Hepatocyte (in vitro differentiated cells): ENCODE measurements at regions not wholly inside any gene's neighbourhood (a gene's known extent, or its start where the extent isn't known, plus 50 kb on each side); places are given as distances from the start of the nearest gene placed in this dataset.

Source experiments
- DNase-seq: peaks from one replicate; pipeline ENCODE4 v3.0.0-alpha.2; 2016; ENCODE audit warnings: low spot score
- H2AFZ ChIP-seq: fragments of 200-600 bp; sonication (generic); 2 replicates; pipeline ENCODE4 v1.6.0; 2016; ENCODE audit warnings: antibody characterized with exemption, mild to moderate bottlenecking
- H3K27ac ChIP-seq: fragments of 200-600 bp; sonication (generic); 2 replicates; pipeline ENCODE4 v1.5.1; 2016; ENCODE audit warnings: mild to moderate bottlenecking
- H3K27me3 ChIP-seq: fragments of 200-600 bp; sonication (generic); 2 replicates; pipeline ENCODE4 v1.6.1; 2016
- H3K36me3 ChIP-seq: fragments of 200-600 bp; sonication (generic); replicated peaks from 2 replicates; pipeline ENCODE4 v1.5.1; 2016; ENCODE audit warnings: low read depth; ENCODE audit not compliant: insufficient read depth
- H3K4me1 ChIP-seq: fragments of 200-600 bp; sonication (generic); 2 replicates; pipeline ENCODE4 v1.5.1; 2016; ENCODE audit warnings: mild to moderate bottlenecking, moderate library complexity; ENCODE audit not compliant: insufficient read depth
- H3K4me2 ChIP-seq: fragments of 200-600 bp; sonication (generic); 2 replicates; pipeline ENCODE4 v1.6.0; 2016
- H3K4me3 ChIP-seq: fragments of 200-600 bp; sonication (generic); 2 replicates; pipeline ENCODE4 v1.5.1; 2016; ENCODE audit warnings: mild to moderate bottlenecking
- H3K79me2 ChIP-seq: fragments of 200-600 bp; sonication (generic); 2 replicates; pipeline ENCODE4 v1.6.0; 2017; ENCODE audit warnings: mild to moderate bottlenecking
- H3K9me2 ChIP-seq: fragments of 200-600 bp; sonication (generic); replicated peaks from 2 replicates; pipeline ENCODE4 v1.6.0; 2017; ENCODE audit warnings: mild to moderate bottlenecking; ENCODE audit not compliant: insufficient read depth
- H3K9me3 ChIP-seq: fragments of 200-600 bp; sonication (generic); 2 replicates; pipeline ENCODE4 v1.5.1; 2016; ENCODE audit warnings: low read depth, mild to moderate bottlenecking
- H4K20me1 ChIP-seq: fragments of 200-600 bp; sonication (generic); 2 replicates; pipeline ENCODE4 v1.6.0; 2016; ENCODE audit warnings: mild to moderate bottlenecking; ENCODE audit not compliant: insufficient read depth, poor library complexity, severe bottlenecking
- EZH2 ChIP-seq: fragments of 200-600 bp; sonication (generic); IDR thresholded peaks from 2 replicates; pipeline ENCODE4 v1.6.1; 2016; ENCODE audit warnings: antibody characterized with exemption, mild to moderate bottlenecking, borderline replicate concordance
- EZH2phosphoT487 ChIP-seq: fragments of 200-600 bp; sonication (generic); IDR thresholded peaks from one replicate; pipeline ENCODE4 v1.6.1; 2018; ENCODE audit warnings: antibody characterized with exemption, mild to moderate bottlenecking, low read depth, moderate library complexity; ENCODE audit not compliant: unreplicated experiment, severe bottlenecking
- WGBS: methylation state at CpG from one replicate; pipeline ENCODE4 v1.1.6; 2016; ENCODE audit warnings: low lambda C conversion rate; ENCODE audit errors: missing lambda C conversion rate; 5-methylcytosine and 5-hydroxymethylcytosine counted together
- TF ChIP-seq, protein P1 (sequence below): fragments of 200-600 bp; sonication (generic); IDR thresholded peaks from 2 replicates; pipeline ENCODE4 v1.5.1; 2016; ENCODE audit warnings: antibody characterized with exemption, mild to moderate bottlenecking; ENCODE audit not compliant: poor library complexity

DNA sequence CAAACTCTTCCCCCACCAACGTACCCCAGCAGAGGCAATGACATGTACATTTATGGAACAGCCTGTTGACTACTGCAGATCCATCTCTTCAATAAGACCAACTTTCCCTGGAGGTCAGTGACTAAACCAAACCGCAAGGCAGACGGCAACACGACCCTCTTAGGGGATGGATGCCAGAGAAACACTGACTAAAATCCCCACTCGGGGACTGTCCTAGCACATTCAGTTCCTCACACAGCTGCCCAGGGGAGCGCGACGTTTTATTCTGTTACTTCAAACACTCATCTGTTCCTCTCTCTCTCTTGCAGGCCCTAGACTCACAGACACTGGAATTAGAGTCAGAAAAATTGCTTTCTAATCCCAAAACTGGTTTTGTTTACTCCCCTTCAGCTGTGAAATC is 146.5 kb upstream of the PRSS1 start:
- H2AFZ ChIP-seq: no peak overlapping the region
- H3K79me2 ChIP-seq: no peaks in the 10 kb centered on the region
- H3K4me1 ChIP-seq: no peaks in the 10 kb centered on the region
- H3K4me2 ChIP-seq: no peak overlapping the region
- H3K9me3 ChIP-seq: no peaks in the 10 kb centered on the region
- WGBS: 58% methylated on average over 8 of the region's 8 CpGs
- peaks cover 14% of the 10 kb centered on the region for H3K27me3 ChIP-seq
- no peaks in the 10 kb centered on the region for H4K20me1 ChIP-seq
- H3K36me3 ChIP-seq: no peaks in the 10 kb centered on the region
- H3K4me3 ChIP-seq: no peak overlapping the region
- DNase-seq: no peak
- no peaks in the 10 kb centered on the region for H3K9me2 ChIP-seq
- TF ChIP-seq EZH2phosphoT487 (no peak), EZH2 (no peak)
- TF ChIP-seq, protein P1, sequence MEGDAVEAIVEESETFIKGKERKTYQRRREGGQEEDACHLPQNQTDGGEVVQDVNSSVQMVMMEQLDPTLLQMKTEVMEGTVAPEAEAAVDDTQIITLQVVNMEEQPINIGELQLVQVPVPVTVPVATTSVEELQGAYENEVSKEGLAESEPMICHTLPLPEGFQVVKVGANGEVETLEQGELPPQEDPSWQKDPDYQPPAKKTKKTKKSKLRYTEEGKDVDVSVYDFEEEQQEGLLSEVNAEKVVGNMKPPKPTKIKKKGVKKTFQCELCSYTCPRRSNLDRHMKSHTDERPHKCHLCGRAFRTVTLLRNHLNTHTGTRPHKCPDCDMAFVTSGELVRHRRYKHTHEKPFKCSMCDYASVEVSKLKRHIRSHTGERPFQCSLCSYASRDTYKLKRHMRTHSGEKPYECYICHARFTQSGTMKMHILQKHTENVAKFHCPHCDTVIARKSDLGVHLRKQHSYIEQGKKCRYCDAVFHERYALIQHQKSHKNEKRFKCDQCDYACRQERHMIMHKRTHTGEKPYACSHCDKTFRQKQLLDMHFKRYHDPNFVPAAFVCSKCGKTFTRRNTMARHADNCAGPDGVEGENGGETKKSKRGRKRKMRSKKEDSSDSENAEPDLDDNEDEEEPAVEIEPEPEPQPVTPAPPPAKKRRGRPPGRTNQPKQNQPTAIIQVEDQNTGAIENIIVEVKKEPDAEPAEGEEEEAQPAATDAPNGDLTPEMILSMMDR: no peak
- no peak overlapping the region for H3K27ac ChIP-seq

DNA sequence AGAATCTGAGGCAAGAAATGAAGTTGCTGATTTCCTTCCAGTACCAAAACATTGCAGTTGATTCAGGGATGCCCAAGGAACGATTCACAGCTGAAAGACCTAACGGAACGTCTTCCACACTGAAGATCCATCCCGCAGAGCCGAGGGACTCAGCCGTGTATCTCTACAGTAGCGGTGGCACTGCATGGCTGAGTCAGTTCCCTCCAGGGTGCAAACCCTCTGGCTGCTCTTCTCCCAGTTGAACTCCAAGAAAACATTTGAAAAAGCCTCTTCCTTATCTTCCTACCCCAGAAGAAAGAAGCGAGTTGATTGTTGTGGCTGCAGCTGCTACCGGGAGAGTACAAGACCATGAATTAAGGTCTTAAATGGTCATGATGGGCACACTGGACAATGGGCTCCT is 147.1 kb upstream of the PRSS1 start:
- H2AFZ ChIP-seq: no peak overlapping the region
- 81% methylated on average over 9 of the region's 9 CpGs for whole genome bisulfite sequencing

DNA sequence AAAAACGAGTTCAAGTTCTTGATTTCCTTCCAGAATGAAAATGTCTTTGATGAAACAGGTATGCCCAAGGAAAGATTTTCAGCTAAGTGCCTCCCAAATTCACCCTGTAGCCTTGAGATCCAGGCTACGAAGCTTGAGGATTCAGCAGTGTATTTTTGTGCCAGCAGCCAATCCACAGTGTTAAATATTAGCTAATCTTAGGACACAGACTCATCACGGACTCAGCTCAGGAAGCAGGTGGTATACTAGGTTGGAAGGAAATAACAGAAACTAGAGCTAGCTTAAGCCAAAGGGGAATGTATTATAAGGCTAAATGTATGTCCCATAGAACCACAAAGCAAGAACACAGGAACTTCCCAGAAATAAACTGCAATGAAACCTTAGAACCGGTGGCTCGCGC is 151.0 kb upstream of the PRSS1 start:
- H3K36me3 ChIP-seq: no peaks in the 10 kb centered on the region
- TF ChIP-seq EZH2phosphoT487 (no peak), EZH2 (no peak)
- TF ChIP-seq, protein P1: no peak
- H3K4me1 ChIP-seq: no peaks in the 10 kb centered on the region
- WGBS: 67% methylated on average over 6 of the region's 6 CpGs
- H3K27me3 ChIP-seq: peaks cover 26% of the 10 kb centered on the region
- DNase-seq: no peak
- no peaks in the 10 kb centered on the region for H3K9me2 ChIP-seq
- H3K27ac ChIP-seq: no peak overlapping the region
- H4K20me1 ChIP-seq: no peaks in the 10 kb centered on the region
- no peaks in the 10 kb centered on the region for H3K9me3 ChIP-seq
- H3K79me2 ChIP-seq: no peaks in the 10 kb centered on the region
- no peak overlapping the region for H2AFZ ChIP-seq
- no peak overlapping the region for H3K4me3 ChIP-seq
- H3K4me2 ChIP-seq: no peak overlapping the region

More for the DNA sequence above, 147.1 kb upstream of the PRSS1 start:
- Histone ChIP-seq H3K9me2 (no peaks in the 10 kb centered on the region), H3K79me2 (no peaks in the 10 kb centered on the region), H3K4me2 (no peak overlapping the region), H3K9me3 (no peaks in the 10 kb centered on the region), H3K27me3 (peaks cover 18% of the 10 kb centered on the region), H3K4me1 (no peaks in the 10 kb centered on the region), H3K4me3 (no peak overlapping the region), H3K36me3 (no peaks in the 10 kb centered on the region), H3K27ac (no peak overlapping the region), H4K20me1 (no peaks in the 10 kb centered on the region)
- no peak for TF ChIP-seq EZH2
- no peak for TF ChIP-seq EZH2phosphoT487
- TF ChIP-seq, protein P1: no peak
- no peak for DNase-seq

DNA sequence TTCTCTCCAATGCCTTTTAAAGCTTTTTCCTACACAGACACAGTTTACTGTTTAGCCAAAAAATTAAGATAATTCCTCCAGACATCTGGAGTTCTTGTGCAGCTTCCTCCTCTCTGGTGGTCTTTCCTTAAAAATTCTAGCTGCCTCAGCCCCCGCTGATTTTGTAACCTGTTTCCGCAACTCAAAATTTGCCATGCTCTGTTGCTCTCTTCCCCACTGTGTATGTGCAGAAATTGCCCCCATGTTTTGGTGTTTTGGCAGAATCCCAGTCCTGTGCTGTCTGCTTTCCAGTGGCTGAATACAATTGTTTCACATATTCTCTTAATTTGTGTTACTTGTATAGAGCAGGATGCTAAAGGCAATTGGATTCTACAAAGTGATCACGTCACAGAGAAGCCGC is 151.7 kb upstream of the PRSS1 start:
- peaks cover 26% of the 10 kb centered on the region for H3K27me3 ChIP-seq
- no peaks in the 10 kb centered on the region for H3K9me2 ChIP-seq
- H3K4me1 ChIP-seq: no peaks in the 10 kb centered on the region
- H3K4me2 ChIP-seq: no peak overlapping the region
- no peaks in the 10 kb centered on the region for H4K20me1 ChIP-seq
- WGBS: 92% methylated on average over 4 of the region's 4 CpGs
- no peak overlapping the region for H3K4me3 ChIP-seq
- no peaks in the 10 kb centered on the region for H3K79me2 ChIP-seq
- TF ChIP-seq, protein P1: no peak
- TF ChIP-seq EZH2 (no peak), EZH2phosphoT487 (no peak)
- no peak for DNase-seq
- no peak overlapping the region for H3K27ac ChIP-seq
- no peaks in the 10 kb centered on the region for H3K9me3 ChIP-seq
- no peak overlapping the region for H2AFZ ChIP-seq
- H3K36me3 ChIP-seq: no peaks in the 10 kb centered on the region
